CD14-positive monocyte (primary cell): ENCODE measurements at regions not wholly inside any gene's neighbourhood (a gene's known extent, or its start where the extent isn't known, plus 50 kb on each side); places are given as distances from the start of the nearest gene placed in this dataset.
"Not testable (repeated sequence)": the region's sequence is repeated elsewhere in the genome, so short reads cannot be mapped to it uniquely, and the experiment has no call there.

ENCODE experiments used
- DNase-seq, 3 donors: peaks; one replicate each; pipeline ENCODE4 v3.0.0-alpha.2; 2011 to 2022
- H2AFZ ChIP-seq: 2 replicates; pipeline ENCODE4 v1.6.0; 2012; ENCODE audit warnings: mild to moderate bottlenecking, low read depth, low read length, inconsistent platforms; ENCODE audit not compliant: insufficient read depth, poor library complexity, severe bottlenecking
- H3K27ac ChIP-seq, 2 donors: 1 replicate in 1 of 2; 2 replicates in 1 of 2; pipeline ENCODE4 v1.5.1; 2012 to 2013; ENCODE audit warnings: low read length in 2 of 2, control low read depth in 1 of 2, inconsistent platforms in 1 of 2, low read depth in 1 of 2, mild to moderate bottlenecking in 1 of 2
- H3K27me3 ChIP-seq, 2 donors: one replicate each; pipeline versions ENCODE4 v1.6.0 to v1.6.1; 2011 to 2013; ENCODE audit warnings: low read length in 2 of 2; ENCODE audit not compliant: control insufficient read depth in 2 of 2, insufficient read depth in 2 of 2
- H3K36me3 ChIP-seq, 2 donors: replicated peaks in 1 of 2; 1 replicate in 1 of 2; 2 replicates in 1 of 2; pipeline versions ENCODE4 v1.5.1 to v1.6.1; 2012 to 2013; ENCODE audit warnings: low read length in 2 of 2, control low read depth in 1 of 2, inconsistent platforms in 1 of 2, mild to moderate bottlenecking in 1 of 2; ENCODE audit not compliant: insufficient read depth in 2 of 2, control insufficient read depth in 1 of 2
- H3K4me1 ChIP-seq, 2 donors: 1 replicate in 1 of 2; 2 replicates in 1 of 2; pipeline versions ENCODE4 v1.5.1 to v1.6.1; 2012 to 2013; ENCODE audit warnings: low read length in 2 of 2, control low read depth in 1 of 2, inconsistent platforms in 1 of 2, mild to moderate bottlenecking in 1 of 2, moderate library complexity in 1 of 2; ENCODE audit not compliant: insufficient read depth in 2 of 2, control insufficient read depth in 1 of 2
- H3K4me2 ChIP-seq: replicated peaks from 2 replicates; pipeline ENCODE3; 2012; ENCODE audit warnings: low read length, moderate library complexity, mild to moderate bottlenecking; ENCODE audit not compliant: poor library complexity, severe bottlenecking; ENCODE audit errors: extremely low read depth
- H3K4me3 ChIP-seq, 3 experiments: fragments of 200-600 bp in 1 of 3; sonication (generic) in 1 of 3; replicated peaks in 1 of 3; 1 replicate in 2 of 3; 2 replicates in 1 of 3; pipeline ENCODE4 v1.5.1; 2011 to 2013; ENCODE audit warnings: low read length in 3 of 3, mild to moderate bottlenecking in 3 of 3, control low read depth in 2 of 3, low read depth in 2 of 3, inconsistent platforms in 1 of 3, moderate library complexity in 1 of 3
- H3K79me2 ChIP-seq: 2 replicates; pipeline ENCODE4 v1.6.0; 2012; ENCODE audit warnings: mild to moderate bottlenecking, control low read depth, inconsistent platforms, low read length, moderate library complexity; ENCODE audit not compliant: insufficient read depth
- H3K9ac ChIP-seq: 2 replicates; pipeline ENCODE4 v1.6.0; 2017; ENCODE audit warnings: low read length, mild to moderate bottlenecking; ENCODE audit not compliant: insufficient read depth, poor library complexity, severe bottlenecking
- H3K9me3 ChIP-seq, 2 donors: replicated peaks in 1 of 2; 1 replicate in 1 of 2; 2 replicates in 1 of 2; pipeline versions ENCODE4 v1.5.1 to v1.6.1; 2012 to 2013; ENCODE audit warnings: low read length in 2 of 2, control low read depth in 1 of 2; ENCODE audit not compliant: control insufficient read depth in 1 of 2, insufficient read depth in 1 of 2
- H4K20me1 ChIP-seq: 2 replicates; pipeline ENCODE4 v1.6.0; 2012; ENCODE audit warnings: mild to moderate bottlenecking, low read length, control low read depth, moderate library complexity; ENCODE audit not compliant: insufficient read depth
- H3K27ac Mint-ChIP-seq, 7 donors: one replicate each; pipeline ENCODE4 v1.8.0; 2020; ENCODE audit warnings: mild to moderate bottlenecking in 7 of 7, mixed read lengths in 7 of 7, moderate library complexity in 6 of 7, inconsistent platforms in 2 of 7
- H3K27me3 Mint-ChIP-seq, 3 donors: one replicate each; pipeline ENCODE4 v1.8.0; 2021 to 2022; ENCODE audit warnings: low read depth in 3 of 3, mild to moderate bottlenecking in 3 of 3, mixed read lengths in 3 of 3, moderate library complexity in 3 of 3, inconsistent platforms in 1 of 3
- H3K36me3 Mint-ChIP-seq, 2 donors: one replicate each; pipeline ENCODE4 v1.8.0; 2020; ENCODE audit warnings: mixed read lengths in 2 of 2, inconsistent platforms in 1 of 2, mild to moderate bottlenecking in 1 of 2
- H3K4me1 Mint-ChIP-seq: one replicate; pipeline ENCODE4 v1.8.0; 2020; ENCODE audit warnings: mild to moderate bottlenecking, mixed read lengths
- H3K4me3 Mint-ChIP-seq, 2 donors: one replicate each; pipeline ENCODE4 v1.8.0; 2020; ENCODE audit warnings: mild to moderate bottlenecking in 2 of 2, mixed read lengths in 2 of 2, moderate library complexity in 1 of 2
- H3K9me3 Mint-ChIP-seq, 7 donors: one replicate each; pipeline ENCODE4 v1.8.0; 2020 to 2022; ENCODE audit warnings: mixed read lengths in 7 of 7, mild to moderate bottlenecking in 6 of 7, moderate library complexity in 6 of 7, inconsistent platforms in 2 of 7
- WGBS: methylation state at CpG from one replicate; pipeline ENCODE4 v1.1.5; 2013; ENCODE audit warnings: missing lambda C conversion rate; ENCODE audit not compliant: insufficient coverage; 5-methylcytosine and 5-hydroxymethylcytosine counted together
- intact Hi-C, 2 donors: fragments of 100-400 bp; cut with micrococcal nuclease; formaldehyde crosslinking; loops; one replicate each; pipeline versions ENCODE4 v1.15.0 to v1.15.1; 2023
- TF ChIP-seq, protein P1 (sequence below): fragments of 200-600 bp; IDR thresholded peaks from one replicate; pipeline ENCODE4 v1.8.0; 2022; ENCODE audit warnings: antibody characterized with exemption, mild to moderate bottlenecking

DNA sequence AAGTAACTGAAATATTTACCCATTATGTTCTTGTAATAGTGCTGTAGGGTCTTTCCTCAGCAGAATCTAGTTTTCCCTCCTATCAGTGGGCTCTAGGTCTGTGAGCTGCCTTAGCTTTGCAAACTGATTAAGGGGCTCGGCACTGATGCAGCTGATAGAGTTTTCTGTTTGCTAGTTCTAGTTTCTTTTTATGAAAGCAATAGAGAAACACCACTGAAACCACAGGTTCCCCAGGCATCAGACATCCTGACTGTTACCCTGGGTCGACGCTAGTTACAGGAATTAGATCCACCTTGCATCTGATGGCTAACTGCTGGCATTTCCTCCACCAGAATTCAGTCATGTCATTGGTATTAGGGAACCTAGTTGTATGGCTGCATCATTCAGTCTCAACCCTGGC, 225.0 kb upstream of the VCX start:
- peaks cover 0 to 13% (median 6%) of the 10 kb centered on the region in 7 donors for H3K9me3 Mint-ChIP-seq
- intact Hi-C loops, result no loop called here
- H3K27ac Mint-ChIP-seq, result no peak overlapping the region
- H3K4me1 ChIP-seq, result no peaks in the 10 kb centered on the region
- peaks cover 0 to 7% of the 10 kb centered on the region in 2 donors for H3K9me3 ChIP-seq
- H4K20me1 ChIP-seq, result no peaks in the 10 kb centered on the region
- no peaks in the 10 kb centered on the region for H3K36me3 Mint-ChIP-seq
- H3K4me3 ChIP-seq, result no peak overlapping the region
- H3K27me3 ChIP-seq, result no peaks in the 10 kb centered on the region
- no peaks in the 10 kb centered on the region for H3K79me2 ChIP-seq
- H3K4me2 ChIP-seq, result no peak overlapping the region
- peaks cover 0 to 2% (median 0%) of the 10 kb centered on the region in 3 donors for H3K27me3 Mint-ChIP-seq
- no peaks in the 10 kb centered on the region for H3K36me3 ChIP-seq
- H3K9ac ChIP-seq, result no peak overlapping the region
- no peak overlapping the region for H3K4me3 Mint-ChIP-seq
- H2AFZ ChIP-seq, result no peak overlapping the region
- no peaks in the 10 kb centered on the region for H3K4me1 Mint-ChIP-seq
- TF ChIP-seq, protein P1, sequence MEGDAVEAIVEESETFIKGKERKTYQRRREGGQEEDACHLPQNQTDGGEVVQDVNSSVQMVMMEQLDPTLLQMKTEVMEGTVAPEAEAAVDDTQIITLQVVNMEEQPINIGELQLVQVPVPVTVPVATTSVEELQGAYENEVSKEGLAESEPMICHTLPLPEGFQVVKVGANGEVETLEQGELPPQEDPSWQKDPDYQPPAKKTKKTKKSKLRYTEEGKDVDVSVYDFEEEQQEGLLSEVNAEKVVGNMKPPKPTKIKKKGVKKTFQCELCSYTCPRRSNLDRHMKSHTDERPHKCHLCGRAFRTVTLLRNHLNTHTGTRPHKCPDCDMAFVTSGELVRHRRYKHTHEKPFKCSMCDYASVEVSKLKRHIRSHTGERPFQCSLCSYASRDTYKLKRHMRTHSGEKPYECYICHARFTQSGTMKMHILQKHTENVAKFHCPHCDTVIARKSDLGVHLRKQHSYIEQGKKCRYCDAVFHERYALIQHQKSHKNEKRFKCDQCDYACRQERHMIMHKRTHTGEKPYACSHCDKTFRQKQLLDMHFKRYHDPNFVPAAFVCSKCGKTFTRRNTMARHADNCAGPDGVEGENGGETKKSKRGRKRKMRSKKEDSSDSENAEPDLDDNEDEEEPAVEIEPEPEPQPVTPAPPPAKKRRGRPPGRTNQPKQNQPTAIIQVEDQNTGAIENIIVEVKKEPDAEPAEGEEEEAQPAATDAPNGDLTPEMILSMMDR, result no peak
- no peak overlapping the region for H3K27ac ChIP-seq
- DNase-seq, result no peak
- no CpG with 5 or more reads among the region's 3 CpGs for WGBS

GRCh38 chrX:7614616-7615015, 228.4 kb upstream of the VCX start:
- no CpG with 5 or more reads among the region's 3 CpGs for WGBS
- Histone ChIP-seq H3K27me3 (no peaks in the 10 kb centered on the region), H3K79me2 (no peaks in the 10 kb centered on the region), H3K9ac (no peak overlapping the region), H3K4me3 (no peak overlapping the region), H2AFZ (no peak overlapping the region), H3K9me3 (no peaks in the 10 kb centered on the region), H3K4me2 (no peak overlapping the region), H4K20me1 (no peaks in the 10 kb centered on the region), H3K36me3 (no peaks in the 10 kb centered on the region), H3K4me1 (no peaks in the 10 kb centered on the region), H3K27ac (no peak overlapping the region)
- no peaks in the 10 kb centered on the region for H3K4me1 Mint-ChIP-seq
- TF ChIP-seq, protein P1, result no peak
- no peak overlapping the region for H3K27ac Mint-ChIP-seq
- H3K27me3 Mint-ChIP-seq, result peaks cover 0 to 2% (median 1%) of the 10 kb centered on the region in 3 donors
- intact Hi-C loops, result no loop called here
- H3K36me3 Mint-ChIP-seq, result no peaks in the 10 kb centered on the region
- no peak overlapping the region for H3K4me3 Mint-ChIP-seq
- DNase-seq, result no peak
- peaks cover 0 to 15% (median 2%) of the 10 kb centered on the region in 7 donors for H3K9me3 Mint-ChIP-seq

DNA sequence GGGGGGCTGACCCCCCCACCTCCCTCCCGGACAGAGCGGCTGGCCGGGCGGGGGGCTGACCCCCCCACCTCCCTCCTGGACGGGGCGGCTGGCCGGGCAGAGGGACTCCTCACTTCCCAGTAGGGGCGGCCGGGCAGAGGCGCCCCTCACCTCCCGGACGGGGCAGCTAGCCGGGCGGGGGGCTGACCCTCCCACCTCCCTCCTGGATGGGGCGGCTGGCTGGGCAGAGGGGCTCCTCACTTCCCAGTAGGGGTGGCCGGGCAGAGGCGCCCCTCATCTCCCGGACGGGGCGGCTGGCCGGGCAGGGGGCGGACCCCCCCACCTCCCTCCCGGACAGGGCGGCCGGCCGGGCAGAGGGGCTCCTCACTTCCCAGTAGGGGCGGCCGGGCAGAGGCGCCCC, 234.3 kb upstream of the VCX start:
- H4K20me1 ChIP-seq, H3K27ac ChIP-seq, H3K4me1 Mint-ChIP-seq, H3K27me3 Mint-ChIP-seq, H2AFZ ChIP-seq, H3K4me3 ChIP-seq, H3K27me3 ChIP-seq, intact Hi-C loops, H3K9ac ChIP-seq, H3K79me2 ChIP-seq, DNase-seq, H3K9me3 ChIP-seq, H3K4me1 ChIP-seq, H3K27ac Mint-ChIP-seq, H3K36me3 ChIP-seq, H3K4me3 Mint-ChIP-seq, H3K36me3 Mint-ChIP-seq, H3K4me2 ChIP-seq: not testable (repeated sequence)
- H3K9me3 Mint-ChIP-seq, result peaks cover 0 to 10% (median 5%) of the 10 kb centered on the region in 7 donors
- WGBS, result no CpG with 5 or more reads among the region's 29 CpGs
